Mammary epithelial cell (primary cell): ENCODE measurements at regions not wholly inside any gene's neighbourhood (a gene's known extent, or its start where the extent isn't known, plus 50 kb on each side); places are given as distances from the start of the nearest gene placed in this dataset.

Experiments
- CTCF ChIP-seq, 2 donors: IDR thresholded peaks in 1 of 2; conservative IDR thresholded peaks in 1 of 2; 2 replicates each; pipeline ENCODE4 v1.5.1; 2011 to 2012; ENCODE audit warnings: inconsistent platforms in 2 of 2, low read length in 2 of 2, mild to moderate bottlenecking in 2 of 2, control low read depth in 1 of 2, low read depth in 1 of 2; ENCODE audit not compliant: insufficient read depth in 1 of 2; ENCODE audit errors: extremely low read depth in 1 of 2
- EZH2 ChIP-seq: IDR thresholded peaks from 2 replicates; pipeline ENCODE4 v1.6.1; 2012; ENCODE audit warnings: low read length, inconsistent platforms, borderline replicate concordance

- no peak for TF ChIP-seq CTCF (conservative IDR thresholded peaks at IDR 0.05 in 1 of 2, IDR thresholded peaks at IDR 0.05 in 1 of 2; ENCODE audit: extremely low read depth in 1 of 2, insufficient read depth in 1 of 2, low read depth in 1 of 2, low read length in 2 of 2)
- TF ChIP-seq EZH2, result no peak
Measured at GRCh38 chr4:24002330-24002966, 112.6 kb upstream of the PPARGC1A start.
